GM10248 (cell line): ENCODE measurements at regions not wholly inside any gene's neighbourhood (a gene's known extent, or its start where the extent isn't known, plus 50 kb on each side); places are given as distances from the start of the nearest gene placed in this dataset.

Experiments used
- CTCF ChIA-PET: fragments of 300-600 bp; sonication (Branson Sonifier 250); formaldehyde crosslinking; extraction: SDS; loops from one replicate; lab custom pipeline; 2021; ENCODE audit warnings: antibody characterized with exemption; lab: Yijun Ruan, JAX
- POLR2A ChIA-PET: fragments of 350-650 bp; sonication (Branson Sonifier 250); formaldehyde crosslinking; extraction: SDS; loops from one replicate; lab custom pipeline; 2020; ENCODE audit warnings: antibody characterized with exemption; lab: Yijun Ruan, JAX
- DNase-seq: peaks from one replicate; pipeline ENCODE4 v3.0.0; 2012; ENCODE audit errors: extremely low spot score
- TF ChIP-seq, protein P1 (sequence below): IDR thresholded peaks from 2 replicates; pipeline ENCODE4 v1.5.1; 2012; ENCODE audit warnings: mild to moderate bottlenecking, low read depth; ENCODE audit errors: extremely low read depth, missing control alignments, control extremely low read depth

GRCh38 chr13:27696731-27697130 is 75.0 kb downstream of the POLR1D start:
- POLR2A ChIA-PET, result no interaction called here

GRCh38 chr13:27699952-27700351 is 78.3 kb downstream of the POLR1D start:
- TF ChIP-seq, protein P1, sequence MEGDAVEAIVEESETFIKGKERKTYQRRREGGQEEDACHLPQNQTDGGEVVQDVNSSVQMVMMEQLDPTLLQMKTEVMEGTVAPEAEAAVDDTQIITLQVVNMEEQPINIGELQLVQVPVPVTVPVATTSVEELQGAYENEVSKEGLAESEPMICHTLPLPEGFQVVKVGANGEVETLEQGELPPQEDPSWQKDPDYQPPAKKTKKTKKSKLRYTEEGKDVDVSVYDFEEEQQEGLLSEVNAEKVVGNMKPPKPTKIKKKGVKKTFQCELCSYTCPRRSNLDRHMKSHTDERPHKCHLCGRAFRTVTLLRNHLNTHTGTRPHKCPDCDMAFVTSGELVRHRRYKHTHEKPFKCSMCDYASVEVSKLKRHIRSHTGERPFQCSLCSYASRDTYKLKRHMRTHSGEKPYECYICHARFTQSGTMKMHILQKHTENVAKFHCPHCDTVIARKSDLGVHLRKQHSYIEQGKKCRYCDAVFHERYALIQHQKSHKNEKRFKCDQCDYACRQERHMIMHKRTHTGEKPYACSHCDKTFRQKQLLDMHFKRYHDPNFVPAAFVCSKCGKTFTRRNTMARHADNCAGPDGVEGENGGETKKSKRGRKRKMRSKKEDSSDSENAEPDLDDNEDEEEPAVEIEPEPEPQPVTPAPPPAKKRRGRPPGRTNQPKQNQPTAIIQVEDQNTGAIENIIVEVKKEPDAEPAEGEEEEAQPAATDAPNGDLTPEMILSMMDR, result no peak
- DNase-seq, result no peak
- ChIA-PET CTCF (no interaction called here), POLR2A (no interaction called here)

More at GRCh38 chr13:27696731-27697130, 75.0 kb downstream of the POLR1D start:
- TF ChIP-seq, protein P1, result no peak
- CTCF ChIA-PET, result interaction anchor here (1.3 kb wide), 1 partner anchor 16 kb away, joined by 3 read pairs; no protein-coding TSS in a partner anchor
- no peak for DNase-seq

GRCh38 chr13:27704681-27705080 is 83.0 kb downstream of the POLR1D start:
- TF ChIP-seq, protein P1, result no peak
- CTCF ChIA-PET, result no interaction called here
- DNase-seq, result no peak
- POLR2A ChIA-PET, result no interaction called here

- no peak for DNase-seq
- ChIA-PET POLR2A (no interaction called here), CTCF (no interaction called here)
- TF ChIP-seq, protein P1, result no peak
Measured at GRCh38 chr13:27708325-27708724, 84.0 kb upstream of the GSX1 start.

GRCh38 chr13:27709779-27710178 is 82.5 kb upstream of the GSX1 start:
- TF ChIP-seq, protein P1, result no peak
- CTCF ChIA-PET, result interaction anchor here (0.9 to 1.4 kb wide), 3 partner anchors 10 to 348 kb away, joined by 3 to 6 read pairs (median 4); no protein-coding TSS in a partner anchor
- DNase-seq, result no peak
- POLR2A ChIA-PET, result no interaction called here

DNA sequence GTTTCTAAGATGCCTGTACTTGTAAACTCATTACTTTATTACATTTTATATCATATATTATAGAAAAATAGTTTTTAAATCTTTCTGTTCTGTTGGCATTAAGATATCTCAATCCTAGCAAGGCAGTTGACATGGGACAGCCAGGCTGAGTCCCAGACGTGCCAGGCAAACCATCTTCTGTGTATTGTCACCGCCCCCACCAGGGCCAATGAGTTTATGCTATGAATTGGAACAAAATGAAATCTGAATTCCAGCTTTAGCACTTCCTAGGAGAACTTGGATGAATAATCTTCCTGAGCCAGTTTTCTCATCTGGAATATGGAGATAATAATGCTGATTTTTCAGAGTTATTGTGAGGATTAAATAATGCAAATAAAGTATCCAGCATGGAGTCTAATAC is 79.9 kb upstream of the GSX1 start:
- ChIA-PET CTCF (interaction anchor here (1.0 to 1.4 kb wide), 2 partner anchors 114 to 161 kb away, joined by 3 to 4 read pairs; no protein-coding TSS in a partner anchor), POLR2A (no interaction called here)
- TF ChIP-seq, protein P1, result peak; percentile 21
- no peak for DNase-seq
